Vagina (tissue), 2 donors: ENCODE measurements at regions not wholly inside any gene's neighbourhood (a gene's known extent, or its start where the extent isn't known, plus 50 kb on each side); places are given as distances from the start of the nearest gene placed in this dataset.

Source experiments
- DNase-seq, 2 donors: peaks; one replicate each; pipeline ENCODE4 v3.0.0-alpha.2; 2017; ENCODE audit errors: extremely low spot score in 2 of 2
- H3K27ac ChIP-seq: fragments of 200-600 bp; sonication (generic); one replicate; pipeline ENCODE4 v1.5.1; 2019
- H3K27me3 ChIP-seq: fragments of 200-600 bp; sonication (generic); one replicate; pipeline ENCODE4 v1.5.1; 2019
- H3K36me3 ChIP-seq, 2 donors: fragments of 200-600 bp; sonication (generic); one replicate each; pipeline ENCODE4 v1.5.1; 2017 to 2019
- H3K4me1 ChIP-seq: fragments of 200-600 bp; sonication (generic); one replicate; pipeline ENCODE4 v1.5.1; 2019
- H3K4me3 ChIP-seq, 2 donors: fragments of 200-600 bp; sonication (generic); 1 replicate in 1 of 2; 2 replicates in 1 of 2; pipeline ENCODE4 v1.5.1; 2016 to 2019
- H3K9me3 ChIP-seq: fragments of 200-600 bp; sonication (generic); one replicate; pipeline ENCODE4 v1.5.1; 2019
- POLR2A ChIP-seq, 2 donors: fragments of 450-650 bp; IDR thresholded peaks; one replicate each; pipeline ENCODE4 v1.6.1; 2017; ENCODE audit warnings: antibody characterized with exemption in 2 of 2, mild to moderate bottlenecking in 2 of 2, moderate library complexity in 2 of 2
- POLR2AphosphoS5 ChIP-seq, 2 donors: sonication (generic); formaldehyde crosslinking; IDR thresholded peaks; one replicate each; pipeline ENCODE4 v1.9.0; 2017; ENCODE audit warnings: antibody characterized with exemption in 2 of 2, mild to moderate bottlenecking in 2 of 2, low read depth in 1 of 2; ENCODE audit not compliant: insufficient read depth in 1 of 2
- intact Hi-C: fragments of 100-400 bp; cut with DNase I; formaldehyde crosslinking; loops from one replicate; pipeline ENCODE4 v1.15.1; 2023
- TF ChIP-seq, protein P1 (sequence below), 3 experiments: fragments of 450-650 bp in 2 of 3; fragments of 200-600 bp in 1 of 3; sonication (generic) in 1 of 3; IDR thresholded peaks; one replicate each; pipeline ENCODE4 v1.5.1; 2017 to 2019; ENCODE audit warnings: antibody characterized with exemption in 3 of 3, mild to moderate bottlenecking in 2 of 3, moderate library complexity in 2 of 3

DNA sequence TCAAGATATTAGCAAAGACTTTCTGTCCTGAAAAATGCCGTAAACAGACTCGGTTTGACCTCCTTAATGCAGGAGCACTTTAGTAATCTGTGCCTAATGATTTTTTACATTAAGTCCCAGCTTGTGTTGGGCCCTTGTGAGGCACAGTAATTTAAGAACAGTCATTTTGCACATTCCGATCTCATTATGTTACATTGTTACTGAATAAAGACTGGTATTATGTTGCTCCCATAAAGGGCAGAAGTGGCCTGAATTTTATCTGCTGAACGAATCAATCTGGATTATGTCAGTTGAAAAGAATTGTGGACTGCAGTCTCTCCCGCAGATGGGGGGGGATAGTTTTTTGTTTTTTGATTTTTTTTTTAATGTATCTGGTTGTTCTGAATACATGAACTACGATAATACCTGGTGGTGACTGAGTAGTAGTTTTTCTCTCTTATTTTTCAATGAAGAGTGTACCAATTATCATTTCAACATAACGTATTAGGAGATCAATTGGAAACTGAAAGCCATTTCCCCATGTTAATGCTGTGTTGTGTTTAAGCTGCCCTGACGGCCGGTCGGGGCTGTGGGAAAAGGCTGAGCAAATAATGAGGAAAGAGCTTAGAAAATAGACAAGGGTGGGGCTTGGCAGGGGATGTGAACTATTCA lies 290.2 kb downstream of the ZNF536 start:
- H3K4me3 ChIP-seq: no peak overlapping the region
- no peaks in the 10 kb centered on the region for H3K9me3 ChIP-seq
- H3K36me3 ChIP-seq: no peaks in the 10 kb centered on the region
- no peak overlapping the region for H3K27ac ChIP-seq
- H3K4me1 ChIP-seq: peaks cover 8% of the 10 kb centered on the region
- no peaks in the 10 kb centered on the region for H3K27me3 ChIP-seq
- intact Hi-C loops: no loop called here
- TF ChIP-seq, protein P1, sequence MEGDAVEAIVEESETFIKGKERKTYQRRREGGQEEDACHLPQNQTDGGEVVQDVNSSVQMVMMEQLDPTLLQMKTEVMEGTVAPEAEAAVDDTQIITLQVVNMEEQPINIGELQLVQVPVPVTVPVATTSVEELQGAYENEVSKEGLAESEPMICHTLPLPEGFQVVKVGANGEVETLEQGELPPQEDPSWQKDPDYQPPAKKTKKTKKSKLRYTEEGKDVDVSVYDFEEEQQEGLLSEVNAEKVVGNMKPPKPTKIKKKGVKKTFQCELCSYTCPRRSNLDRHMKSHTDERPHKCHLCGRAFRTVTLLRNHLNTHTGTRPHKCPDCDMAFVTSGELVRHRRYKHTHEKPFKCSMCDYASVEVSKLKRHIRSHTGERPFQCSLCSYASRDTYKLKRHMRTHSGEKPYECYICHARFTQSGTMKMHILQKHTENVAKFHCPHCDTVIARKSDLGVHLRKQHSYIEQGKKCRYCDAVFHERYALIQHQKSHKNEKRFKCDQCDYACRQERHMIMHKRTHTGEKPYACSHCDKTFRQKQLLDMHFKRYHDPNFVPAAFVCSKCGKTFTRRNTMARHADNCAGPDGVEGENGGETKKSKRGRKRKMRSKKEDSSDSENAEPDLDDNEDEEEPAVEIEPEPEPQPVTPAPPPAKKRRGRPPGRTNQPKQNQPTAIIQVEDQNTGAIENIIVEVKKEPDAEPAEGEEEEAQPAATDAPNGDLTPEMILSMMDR (IDR thresholded peaks at IDR 0.05): no peak
- TF ChIP-seq POLR2AphosphoS5 (IDR thresholded peaks at IDR 0.05; ENCODE audit: insufficient read depth in 1 of 2, low read depth in 1 of 2) (no peak), POLR2A (IDR thresholded peaks at IDR 0.05) (no peak)
- DNase-seq: no peak

DNA sequence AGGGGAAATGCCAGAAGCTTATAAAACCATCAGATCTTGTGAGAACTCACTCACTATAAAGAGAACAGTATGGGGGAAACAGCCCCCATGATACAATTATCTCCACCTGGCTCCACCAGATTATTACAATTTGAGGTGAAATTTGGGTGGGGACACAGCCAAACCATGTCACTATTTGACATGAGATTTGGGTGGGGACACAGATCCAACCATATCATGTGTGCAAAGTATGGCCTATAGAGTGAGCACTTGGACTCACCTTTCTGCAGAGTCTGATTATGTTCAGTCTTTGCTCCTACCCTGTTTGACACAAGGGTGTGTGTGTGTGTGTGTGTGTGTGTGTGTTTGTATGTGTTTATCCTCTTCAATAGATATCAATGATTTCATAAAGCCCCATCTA lies 287.5 kb downstream of the ZNF536 start:
- Histone ChIP-seq H3K4me3 (no peak overlapping the region), H3K36me3 (no peaks in the 10 kb centered on the region), H3K9me3 (no peaks in the 10 kb centered on the region), H3K4me1 (peaks cover 4% of the 10 kb centered on the region), H3K27me3 (no peaks in the 10 kb centered on the region), H3K27ac (no peak overlapping the region)
- DNase-seq: no peak
- intact Hi-C loops: no loop called here
- TF ChIP-seq POLR2AphosphoS5 (IDR thresholded peaks at IDR 0.05; ENCODE audit: insufficient read depth in 1 of 2, low read depth in 1 of 2) (no peak), POLR2A (IDR thresholded peaks at IDR 0.05) (no peak)
- TF ChIP-seq, protein P1 (IDR thresholded peaks at IDR 0.05): no peak

DNA sequence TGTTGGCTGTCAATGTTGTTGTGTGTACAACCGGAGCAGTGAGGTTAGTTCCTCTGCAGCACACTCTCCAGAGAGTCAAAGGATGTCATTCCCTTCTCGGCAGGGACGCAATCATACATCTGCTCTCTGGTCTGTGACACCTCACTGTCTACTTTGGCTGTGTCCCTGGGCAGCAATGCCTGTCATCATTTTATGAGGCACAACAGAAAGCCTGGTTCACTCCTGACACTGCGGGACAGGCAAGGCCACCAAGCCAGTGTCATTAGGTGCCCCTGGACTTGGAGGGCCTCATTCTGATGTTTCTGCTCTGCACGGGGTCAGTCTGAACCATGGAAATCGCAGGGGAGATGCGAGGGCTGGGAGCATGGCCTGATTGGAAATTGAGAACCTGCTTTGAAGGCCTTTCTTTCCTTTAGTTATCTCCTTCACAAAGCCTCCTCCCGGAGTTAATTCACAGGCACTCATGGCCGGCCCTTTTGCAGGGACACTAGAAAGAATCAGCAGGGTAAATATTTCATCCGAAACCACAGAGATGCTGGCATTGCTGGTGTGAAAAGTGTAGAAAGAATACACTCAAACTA lies 284.4 kb downstream of the ZNF536 start:
- H3K4me3 ChIP-seq: no peak overlapping the region
- DNase-seq: peak in 1 of 2 donors; percentile 65
- H3K9me3 ChIP-seq: no peaks in the 10 kb centered on the region
- H3K4me1 ChIP-seq: no peaks in the 10 kb centered on the region
- no peak overlapping the region for H3K27ac ChIP-seq
- no peaks in the 10 kb centered on the region for H3K27me3 ChIP-seq
- no peaks in the 10 kb centered on the region for H3K36me3 ChIP-seq
- intact Hi-C loops: no loop called here
- no peak for TF ChIP-seq POLR2AphosphoS5 (IDR thresholded peaks at IDR 0.05; ENCODE audit: insufficient read depth in 1 of 2, low read depth in 1 of 2)
- TF ChIP-seq, protein P1 (IDR thresholded peaks at IDR 0.05): no peak
- no peak for TF ChIP-seq POLR2A (IDR thresholded peaks at IDR 0.05)

DNA sequence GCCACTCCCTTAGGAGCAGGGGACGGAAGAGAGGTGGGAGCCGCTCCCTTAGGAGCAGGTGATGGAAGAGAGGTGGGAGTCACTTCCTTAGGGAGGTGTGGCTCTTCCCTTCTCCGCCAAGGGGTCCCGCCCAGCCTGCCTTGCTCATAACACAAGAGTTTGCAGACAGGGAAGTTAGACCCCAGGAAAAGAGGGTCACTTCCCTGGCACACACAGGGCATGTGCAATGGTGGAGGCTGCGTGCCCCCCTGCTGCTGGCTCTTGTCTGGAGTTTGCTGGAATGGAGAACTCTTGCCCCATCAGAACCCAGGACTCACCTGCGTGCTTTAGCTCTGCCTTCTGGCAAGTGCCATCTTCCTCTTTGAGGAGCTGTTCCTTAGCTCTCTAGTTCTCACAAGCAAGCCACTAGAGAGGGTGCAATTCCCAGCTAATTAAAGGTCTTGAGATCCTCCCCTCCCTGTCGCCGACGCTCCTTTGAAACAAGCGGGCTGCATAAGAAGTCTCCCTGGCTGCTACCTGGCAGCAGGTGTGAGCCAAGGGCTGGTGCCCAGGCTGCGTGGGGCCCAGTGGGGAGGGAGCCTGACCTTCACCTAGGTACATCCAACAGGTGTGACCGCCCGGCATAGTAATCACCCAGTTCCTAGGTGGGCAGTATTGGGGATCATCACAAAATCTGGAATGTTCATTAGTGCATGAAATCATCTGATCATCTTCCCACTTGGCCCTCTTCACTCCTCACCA lies 281.6 kb downstream of the ZNF536 start:
- intact Hi-C loops: no loop called here

More for the DNA sequence above, 281.6 kb downstream of the ZNF536 start:
- Histone ChIP-seq H3K27me3 (no peaks in the 10 kb centered on the region), H3K4me1 (no peaks in the 10 kb centered on the region), H3K9me3 (no peaks in the 10 kb centered on the region), H3K36me3 (no peaks in the 10 kb centered on the region), H3K27ac (no peak overlapping the region), H3K4me3 (no peak overlapping the region)
- DNase-seq: peak in 1 of 2 donors; percentile 69
- TF ChIP-seq POLR2A (IDR thresholded peaks at IDR 0.05) (no peak), POLR2AphosphoS5 (IDR thresholded peaks at IDR 0.05; ENCODE audit: insufficient read depth in 1 of 2, low read depth in 1 of 2) (no peak)
- TF ChIP-seq, protein P1 (IDR thresholded peaks at IDR 0.05): no peak
